Upper lobe of left lung (tissue), 6 donors: ENCODE measurements at regions not wholly inside any gene's neighbourhood (a gene's known extent, or its start where the extent isn't known, plus 50 kb on each side); places are given as distances from the start of the nearest gene placed in this dataset.
A peak's percentile ranks its signal among the peaks of the same experiment; 100 is the strongest.

Experiments
- ATAC-seq, 2 donors: fragments of 200-7000 bp; cut with Tn5 transposase; one replicate each; pipeline ENCODE4 v1.9.1; 2022; ENCODE audit warnings: mild to moderate bottlenecking in 2 of 2, moderate library complexity in 2 of 2; ENCODE audit not compliant: low FRiP score in 2 of 2
- DNase-seq, 2 donors: peaks; one replicate each; pipeline ENCODE4 v3.0.0-alpha.2; 2019 to 2020
- H3K27ac ChIP-seq, 4 donors: fragments of 200-600 bp; sonication (generic); one replicate each; pipeline ENCODE4 v1.5.1; 2016 to 2019
- H3K27me3 ChIP-seq, 4 donors: fragments of 200-600 bp; sonication (generic); one replicate each; pipeline ENCODE4 v1.5.1; 2017 to 2019
- H3K36me3 ChIP-seq, 4 donors: fragments of 200-600 bp; sonication (generic); one replicate each; pipeline ENCODE4 v1.5.1; 2016 to 2019
- H3K4me1 ChIP-seq, 4 donors: fragments of 200-600 bp; sonication (generic); one replicate each; pipeline ENCODE4 v1.5.1; 2018 to 2019
- H3K4me3 ChIP-seq, 4 donors: fragments of 200-600 bp; sonication (generic); one replicate each; pipeline ENCODE4 v1.5.1; 2017 to 2019; ENCODE audit warnings: mild to moderate bottlenecking in 2 of 4, moderate library complexity in 1 of 4
- H3K9me3 ChIP-seq, 4 donors: fragments of 200-600 bp; sonication (generic); one replicate each; pipeline ENCODE4 v1.5.1; 2018 to 2019
- CTCF ChIP-seq, 6 experiments: fragments of 450-650 bp in 4 of 6; fragments of 200-600 bp in 2 of 6; sonication (generic) in 2 of 6; IDR thresholded peaks; one replicate each; pipeline ENCODE4 v1.5.1; 2016 to 2019; ENCODE audit warnings: antibody characterized with exemption in 6 of 6
- EP300 ChIP-seq, 4 donors: sonication (generic); formaldehyde crosslinking; IDR thresholded peaks; one replicate each; pipeline ENCODE4 v1.5.1; 2017; ENCODE audit warnings: antibody characterized with exemption in 4 of 4, control low read depth in 2 of 4
- POLR2A ChIP-seq, 4 donors: fragments of 450-650 bp; IDR thresholded peaks; one replicate each; pipeline ENCODE4 v1.5.1; 2016 to 2017; ENCODE audit warnings: antibody characterized with exemption in 4 of 4, mild to moderate bottlenecking in 2 of 4
- POLR2AphosphoS5 ChIP-seq, 2 donors: sonication (generic); formaldehyde crosslinking; IDR thresholded peaks; one replicate each; pipeline ENCODE4 v1.5.1; 2017; ENCODE audit warnings: antibody characterized with exemption in 2 of 2
- WGBS, 2 donors: methylation state at CpG; one replicate each; pipeline ENCODE4 v1.1.5; 2017 to 2018; 5-methylcytosine and 5-hydroxymethylcytosine counted together
- donor health status: DM: no; HTN: no; CAD: no; lungs with moderate emphysema.
- donor health status: DM: no; HTN: yes; CAD: no; lungs with severe emphysema.

- no peak overlapping the region for H3K27ac ChIP-seq
- no peaks in the 10 kb centered on the region for H3K9me3 ChIP-seq
Observed at GRCh38 chr2:105646774-105647076, 98.0 kb upstream of the NCK2 start.

GRCh38 chr2:105645938-105646773 is 98.6 kb upstream of the NCK2 start:
- ATAC-seq (no peak), DNase-seq (no peak)
- Histone ChIP-seq H3K27ac (no peak overlapping the region), H3K9me3 (no peaks in the 10 kb centered on the region), H3K27me3 (no peaks in the 10 kb centered on the region), H3K36me3 (no peaks in the 10 kb centered on the region), H3K4me1 (no peaks in the 10 kb centered on the region), H3K4me3 (no peak overlapping the region)
- 65% methylated on average over 8 of the region's 8 CpGs for WGBS, 2 donors
- TF ChIP-seq EP300 (IDR thresholded peaks at IDR 0.05) (no peak), CTCF (IDR thresholded peaks at IDR 0.05) (no peak), POLR2AphosphoS5 (IDR thresholded peaks at IDR 0.05) (no peak), POLR2A (IDR thresholded peaks at IDR 0.05) (no peak)

More at GRCh38 chr2:105646774-105647076, 98.0 kb upstream of the NCK2 start:
- Histone ChIP-seq H3K4me3 (no peak overlapping the region), H3K4me1 (no peaks in the 10 kb centered on the region), H3K27me3 (no peaks in the 10 kb centered on the region), H3K36me3 (no peaks in the 10 kb centered on the region)
- TF ChIP-seq CTCF (IDR thresholded peaks at IDR 0.05), result no peak
- no peak for TF ChIP-seq POLR2AphosphoS5 (IDR thresholded peaks at IDR 0.05)
- TF ChIP-seq EP300 (IDR thresholded peaks at IDR 0.05), result no peak
- TF ChIP-seq POLR2A (IDR thresholded peaks at IDR 0.05), result no peak
- ATAC-seq, result no peak
- 81 to 83% methylated on average over 4 of the region's 4 CpGs for WGBS, 2 donors
- no peak for DNase-seq

- Histone ChIP-seq H3K4me3 (no peak overlapping the region), H3K9me3 (no peaks in the 10 kb centered on the region), H3K27ac (peak overlapping the region in 1 of 4 donors; percentile 45), H3K36me3 (no peaks in the 10 kb centered on the region), H3K4me1 (no peaks in the 10 kb centered on the region), H3K27me3 (no peaks in the 10 kb centered on the region)
- no peak for TF ChIP-seq CTCF (IDR thresholded peaks at IDR 0.05)
- TF ChIP-seq POLR2A (IDR thresholded peaks at IDR 0.05), result no peak
- TF ChIP-seq POLR2AphosphoS5 (IDR thresholded peaks at IDR 0.05), result no peak
- no peak for TF ChIP-seq EP300 (IDR thresholded peaks at IDR 0.05)
- DNase-seq (peak in 1 of 2 donors; percentile 27), ATAC-seq (no peak)
- 83 to 85% methylated on average over 17 to 18 of the region's 18 CpGs for WGBS, 2 donors
Observed at GRCh38 chr2:105645031-105645937, 99.4 kb upstream of the NCK2 start.

GRCh38 chr2:105644174-105644980 is 100.3 kb upstream of the NCK2 start:
- H3K36me3 ChIP-seq, result no peaks in the 10 kb centered on the region
- H3K27ac ChIP-seq, result peak overlapping the region in 1 of 4 donors; percentile 45
- no peaks in the 10 kb centered on the region for H3K9me3 ChIP-seq
- TF ChIP-seq POLR2A (IDR thresholded peaks at IDR 0.05), result no peak
- TF ChIP-seq EP300 (IDR thresholded peaks at IDR 0.05), result no peak
- no peak for TF ChIP-seq POLR2AphosphoS5 (IDR thresholded peaks at IDR 0.05)
- TF ChIP-seq CTCF (IDR thresholded peaks at IDR 0.05), result no peak
- no peaks in the 10 kb centered on the region for H3K4me1 ChIP-seq
- 58 to 60% methylated on average over 18 of the region's 18 CpGs for WGBS, 2 donors
- no peaks in the 10 kb centered on the region for H3K27me3 ChIP-seq
- H3K4me3 ChIP-seq, result no peak overlapping the region
- DNase-seq, result no peak
- ATAC-seq, result no peak
